GM21529 (cell line): ENCODE measurements at regions not wholly inside any gene's neighbourhood (a gene's known extent, or its start where the extent isn't known, plus 50 kb on each side); places are given as distances from the start of the nearest gene placed in this dataset.

Experiments used
- ATAC-seq: cut with Tn5 transposase; IDR thresholded peaks from one replicate; pipeline ENCODE4 v1.9.1; 2021; ENCODE audit not compliant: unreplicated experiment

GRCh38 chr1:193365966-193366365 is 179.6 kb upstream of the B3GALT2 start:
- no peak for ATAC-seq

- no peak for ATAC-seq
Observed at GRCh38 chr1:193359631-193360030, 173.2 kb upstream of the B3GALT2 start.

GRCh38 chr1:193358419-193358818 is 172.0 kb upstream of the B3GALT2 start:
- no peak for ATAC-seq

GRCh38 chr1:193356249-193356648 is 169.8 kb upstream of the B3GALT2 start:
- ATAC-seq = no peak

GRCh38 chr1:193355626-193356025 is 169.2 kb upstream of the B3GALT2 start:
- ATAC-seq = no peak

- ATAC-seq = no peak
Observed at GRCh38 chr1:193355178-193355577, 168.8 kb upstream of the B3GALT2 start.

- no peak for ATAC-seq
Observed at GRCh38 chr1:193348769-193349535, 162.5 kb upstream of the B3GALT2 start.

GRCh38 chr1:193348091-193348768 is 161.8 kb upstream of the B3GALT2 start:
- no peak for ATAC-seq

GRCh38 chr1:193346085-193346484 is 159.7 kb upstream of the B3GALT2 start:
- ATAC-seq = no peak

GRCh38 chr1:193342811-193343210 is 156.4 kb upstream of the B3GALT2 start:
- no peak for ATAC-seq

GRCh38 chr1:193340331-193340730 is 153.9 kb upstream of the B3GALT2 start:
- no peak for ATAC-seq

GRCh38 chr1:193339401-193339800 is 153.0 kb upstream of the B3GALT2 start:
- ATAC-seq = no peak

- peak; percentile 52 for ATAC-seq
Observed at GRCh38 chr1:193338194-193338593, 151.8 kb upstream of the B3GALT2 start.

- no peak for ATAC-seq
Observed at GRCh38 chr1:193335806-193336428, 149.5 kb upstream of the B3GALT2 start.

GRCh38 chr1:193333166-193333565 is 146.8 kb upstream of the B3GALT2 start:
- no peak for ATAC-seq

GRCh38 chr1:193326296-193326695 is 139.9 kb upstream of the B3GALT2 start:
- ATAC-seq = no peak

- ATAC-seq = no peak
Observed at GRCh38 chr1:193325771-193326170, 139.4 kb upstream of the B3GALT2 start.

GRCh38 chr1:193325042-193325441 is 138.6 kb upstream of the B3GALT2 start:
- ATAC-seq = no peak

- no peak for ATAC-seq
Observed at GRCh38 chr1:193322211-193322610, 135.8 kb upstream of the B3GALT2 start.

GRCh38 chr1:193321242-193321840 is 134.9 kb upstream of the B3GALT2 start:
- no peak for ATAC-seq

- ATAC-seq = no peak
Observed at GRCh38 chr1:193320270-193320669, 133.9 kb upstream of the B3GALT2 start.

- ATAC-seq = no peak
Observed at GRCh38 chr1:193318347-193318746, 131.9 kb upstream of the B3GALT2 start.
